ENCODE measurements at regions not wholly inside any gene's neighbourhood (a gene's known extent, or its start where the extent isn't known, plus 50 kb on each side); places are given as distances from the start of the nearest gene placed in this dataset.

- TF ChIP-seq CTCF (IDR thresholded peaks at IDR 0.05) (no peak), POLR2A (IDR thresholded peaks at IDR 0.05) (no peak)
Measured at GRCh38 chr2:145220496-145220895, 700.6 kb upstream of the ZEB2 start.

Measured in testis (tissue), 2 donors.